Stomach (tissue), 8 donors: ENCODE measurements at regions not wholly inside any gene's neighbourhood (a gene's known extent, or its start where the extent isn't known, plus 50 kb on each side); places are given as distances from the start of the nearest gene placed in this dataset.

Source experiments
- DNase-seq, 2 donors: peaks; one replicate each; pipeline versions ENCODE4 v3.0.0 to v3.0.0-alpha.2; 2013 to 2019
- H3K27ac ChIP-seq, 5 donors: fragments of 200-600 bp in 4 of 5; sonication (generic) in 4 of 5; one replicate each; pipeline ENCODE4 v1.5.1; 2013 to 2019; ENCODE audit warnings: mild to moderate bottlenecking in 1 of 5, moderate library complexity in 1 of 5
- H3K27me3 ChIP-seq, 3 donors: fragments of 200-600 bp; sonication (generic); one replicate each; pipeline ENCODE4 v1.5.1; 2017 to 2019; ENCODE audit warnings: mixed run types in 1 of 3
- H3K36me3 ChIP-seq, 4 donors: fragments of 200-600 bp; sonication (generic); 1 replicate in 3 of 4; 2 replicates in 1 of 4; pipeline ENCODE4 v1.5.1; 2016 to 2019
- H3K4me1 ChIP-seq, 4 donors: fragments of 200-600 bp; sonication (generic); one replicate each; pipeline ENCODE4 v1.5.1; 2016 to 2019
- H3K4me3 ChIP-seq, 4 donors: fragments of 200-600 bp; sonication (generic) in 3 of 4; one replicate each; pipeline ENCODE4 v1.5.1; 2016 to 2019; ENCODE audit warnings: mild to moderate bottlenecking in 1 of 4
- H3K9me3 ChIP-seq, 4 donors: fragments of 200-600 bp; sonication (generic); one replicate each; pipeline ENCODE4 v1.5.1; 2016 to 2019
- EP300 ChIP-seq: sonication (generic); formaldehyde crosslinking; IDR thresholded peaks from one replicate; pipeline ENCODE4 v1.6.1; 2017; ENCODE audit warnings: antibody characterized with exemption
- POLR2A ChIP-seq, 4 donors: fragments of 450-650 bp; IDR thresholded peaks; one replicate each; pipeline ENCODE4 v1.6.1; 2016; ENCODE audit warnings: antibody characterized with exemption in 4 of 4, control low read depth in 2 of 4, mild to moderate bottlenecking in 1 of 4, moderate library complexity in 1 of 4
- POLR2AphosphoS5 ChIP-seq, 3 donors: sonication (generic); formaldehyde crosslinking; IDR thresholded peaks; one replicate each; pipeline ENCODE4 v1.6.1; 2016; ENCODE audit warnings: antibody characterized with exemption in 3 of 3
- WGBS, 5 donors: extraction: QIAGEN DNeasy Blood & Tissue Kit in 3 of 5; methylation state at CpG; one replicate each; pipeline versions ENCODE4 v1.1.5 to v1.1.7; 2013 to 2018; 5-methylcytosine and 5-hydroxymethylcytosine counted together
- intact Hi-C: fragments of 100-400 bp; cut with DNase I; formaldehyde crosslinking; loops from one replicate; pipeline ENCODE4 v1.15.1; 2023; ENCODE audit warnings: low total_unique reads
- TF ChIP-seq, protein P1 (sequence below), 7 experiments: fragments of 450-650 bp in 4 of 7; fragments of 200-600 bp in 3 of 7; sonication (generic) in 3 of 7; IDR thresholded peaks; one replicate each; pipeline ENCODE4 v1.5.1; 2016 to 2019; ENCODE audit warnings: antibody characterized with exemption in 7 of 7, control low read depth in 2 of 7, mild to moderate bottlenecking in 1 of 7
- donor health status: healthy with polysubstance abuse.
- donor health status: Bipolar disorder and iron deficiency.
- donor health status: healthy.

DNA sequence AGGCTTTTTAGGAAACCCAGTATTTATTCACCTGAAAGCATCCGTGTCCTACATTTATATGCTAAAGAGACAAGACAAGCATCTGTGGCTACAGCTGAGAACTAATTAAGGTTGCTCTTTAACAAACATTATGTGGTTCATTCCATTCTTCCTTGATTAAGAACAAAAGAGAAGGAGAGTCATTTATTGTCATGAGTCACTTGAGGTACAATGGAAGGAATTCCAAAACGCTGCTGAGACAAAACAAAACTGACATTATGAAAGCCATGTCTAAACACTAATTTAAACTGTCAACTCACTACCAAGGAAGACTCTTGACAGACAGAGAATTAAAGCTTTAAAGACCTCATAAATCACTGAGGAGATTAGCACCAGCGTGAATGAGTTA, 214.4 kb downstream of the BMP4 start:
- H3K4me3 ChIP-seq, result no peak overlapping the region
- H3K27ac ChIP-seq, result no peak overlapping the region
- H3K9me3 ChIP-seq, result no peaks in the 10 kb centered on the region
- intact Hi-C loops, result no loop called here
- no peak for DNase-seq
- no peaks in the 10 kb centered on the region for H3K4me1 ChIP-seq
- H3K27me3 ChIP-seq, result no peaks in the 10 kb centered on the region
- TF ChIP-seq EP300 (no peak), POLR2AphosphoS5 (IDR thresholded peaks at IDR 0.05) (no peak), POLR2A (IDR thresholded peaks at IDR 0.05) (no peak)
- TF ChIP-seq, protein P1, sequence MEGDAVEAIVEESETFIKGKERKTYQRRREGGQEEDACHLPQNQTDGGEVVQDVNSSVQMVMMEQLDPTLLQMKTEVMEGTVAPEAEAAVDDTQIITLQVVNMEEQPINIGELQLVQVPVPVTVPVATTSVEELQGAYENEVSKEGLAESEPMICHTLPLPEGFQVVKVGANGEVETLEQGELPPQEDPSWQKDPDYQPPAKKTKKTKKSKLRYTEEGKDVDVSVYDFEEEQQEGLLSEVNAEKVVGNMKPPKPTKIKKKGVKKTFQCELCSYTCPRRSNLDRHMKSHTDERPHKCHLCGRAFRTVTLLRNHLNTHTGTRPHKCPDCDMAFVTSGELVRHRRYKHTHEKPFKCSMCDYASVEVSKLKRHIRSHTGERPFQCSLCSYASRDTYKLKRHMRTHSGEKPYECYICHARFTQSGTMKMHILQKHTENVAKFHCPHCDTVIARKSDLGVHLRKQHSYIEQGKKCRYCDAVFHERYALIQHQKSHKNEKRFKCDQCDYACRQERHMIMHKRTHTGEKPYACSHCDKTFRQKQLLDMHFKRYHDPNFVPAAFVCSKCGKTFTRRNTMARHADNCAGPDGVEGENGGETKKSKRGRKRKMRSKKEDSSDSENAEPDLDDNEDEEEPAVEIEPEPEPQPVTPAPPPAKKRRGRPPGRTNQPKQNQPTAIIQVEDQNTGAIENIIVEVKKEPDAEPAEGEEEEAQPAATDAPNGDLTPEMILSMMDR (IDR thresholded peaks at IDR 0.05), result no peak
- no peaks in the 10 kb centered on the region for H3K36me3 ChIP-seq
- WGBS, 5 donors, result 32 to 45% (median 37%) methylated on average over 3 of the region's 3 CpGs

DNA sequence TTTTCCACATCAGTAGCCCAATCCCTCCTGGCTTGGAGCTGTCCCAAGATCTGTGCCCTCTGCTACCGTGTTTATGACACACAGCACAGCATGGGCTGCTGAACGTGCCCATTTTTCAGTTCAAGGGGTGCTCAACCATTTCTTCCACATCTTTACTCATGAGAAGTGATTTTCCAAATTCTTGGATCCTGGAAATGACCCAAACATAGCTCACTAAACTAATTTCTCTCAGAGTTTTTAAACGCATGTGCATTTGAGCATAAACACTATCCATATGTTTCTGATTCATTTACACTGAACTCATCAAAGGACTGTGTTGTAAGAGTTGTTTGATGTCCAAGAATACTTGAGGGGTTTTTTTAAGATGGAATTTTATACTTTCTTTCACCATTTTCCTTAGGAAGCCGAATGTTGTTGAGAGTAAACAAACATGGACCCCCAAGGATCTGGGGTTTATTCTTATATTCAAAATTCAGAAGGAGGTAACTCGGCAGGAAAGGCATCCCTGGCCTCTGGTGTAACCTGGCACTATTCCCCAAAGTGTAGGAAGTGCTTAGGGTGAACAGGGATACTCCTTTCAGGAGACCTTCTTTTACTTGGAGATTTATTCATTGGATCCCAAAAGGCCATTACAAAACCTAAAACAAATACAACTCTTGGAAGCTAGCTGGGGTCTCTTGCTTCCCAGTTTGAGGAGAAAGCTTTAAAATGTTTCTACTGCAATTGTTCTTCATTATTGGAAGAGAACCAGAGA, 215.0 kb downstream of the BMP4 start:
- intact Hi-C loops, result no loop called here
- Histone ChIP-seq H3K36me3 (no peaks in the 10 kb centered on the region), H3K27me3 (no peaks in the 10 kb centered on the region), H3K4me3 (no peak overlapping the region), H3K4me1 (no peaks in the 10 kb centered on the region), H3K27ac (no peak overlapping the region), H3K9me3 (no peaks in the 10 kb centered on the region)
- peak in 1 of 2 donors; percentile 37 for DNase-seq
- TF ChIP-seq POLR2A (IDR thresholded peaks at IDR 0.05) (no peak), EP300 (no peak), POLR2AphosphoS5 (IDR thresholded peaks at IDR 0.05) (no peak)
- TF ChIP-seq, protein P1 (IDR thresholded peaks at IDR 0.05), result no peak
- 49 to 64% (median 58%) methylated on average over 5 of the region's 5 CpGs for WGBS, 5 donors

GRCh38 chr14:53740570-53740969, 216.1 kb downstream of the BMP4 start:
- Histone ChIP-seq H3K36me3 (no peaks in the 10 kb centered on the region), H3K27me3 (no peaks in the 10 kb centered on the region), H3K27ac (no peak overlapping the region), H3K4me3 (no peak overlapping the region), H3K4me1 (no peaks in the 10 kb centered on the region), H3K9me3 (no peaks in the 10 kb centered on the region)
- TF ChIP-seq, protein P1 (IDR thresholded peaks at IDR 0.05), result no peak
- TF ChIP-seq POLR2A (IDR thresholded peaks at IDR 0.05) (no peak), EP300 (no peak), POLR2AphosphoS5 (IDR thresholded peaks at IDR 0.05) (no peak)
- DNase-seq, result no peak
- intact Hi-C loops, result no loop called here

DNA sequence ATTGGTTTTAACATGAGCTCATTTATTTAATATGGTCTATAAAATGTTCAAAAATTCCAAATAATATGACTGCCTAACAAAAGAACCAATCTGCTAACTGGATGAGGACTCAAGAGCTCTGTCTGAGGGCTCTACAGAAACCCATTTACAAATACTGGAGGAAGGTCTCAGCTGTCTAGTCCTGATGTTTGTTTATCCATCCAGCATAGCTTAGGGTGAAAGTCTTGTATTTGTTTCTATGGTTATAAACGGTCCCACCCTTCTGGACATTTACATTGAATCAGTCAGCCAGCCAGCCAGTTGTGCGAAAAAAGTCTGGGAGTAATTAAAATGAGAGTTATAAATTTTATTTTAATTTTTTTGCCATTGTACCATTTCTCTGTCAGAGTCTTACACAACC, 220.7 kb downstream of the BMP4 start:
- intact Hi-C loops, result no loop called here
- H3K27ac ChIP-seq, result no peak overlapping the region
- TF ChIP-seq POLR2AphosphoS5 (IDR thresholded peaks at IDR 0.05), result no peak
- TF ChIP-seq, protein P1 (IDR thresholded peaks at IDR 0.05), result no peak
- TF ChIP-seq EP300, result no peak
- TF ChIP-seq POLR2A (IDR thresholded peaks at IDR 0.05), result no peak
- no peak overlapping the region for H3K4me3 ChIP-seq
- peak in 1 of 2 donors; percentile 22 for DNase-seq
- 46 to 55% (median 53%) methylated on average over 2 of the region's 2 CpGs for WGBS, 5 donors
- no peaks in the 10 kb centered on the region for H3K36me3 ChIP-seq
- no peaks in the 10 kb centered on the region for H3K9me3 ChIP-seq
- no peaks in the 10 kb centered on the region for H3K4me1 ChIP-seq
- no peaks in the 10 kb centered on the region for H3K27me3 ChIP-seq
